Stomach (tissue), 8 donors: ENCODE measurements at regions not wholly inside any gene's neighbourhood (a gene's known extent, or its start where the extent isn't known, plus 50 kb on each side); places are given as distances from the start of the nearest gene placed in this dataset.

ENCODE experiments used
- DNase-seq, 2 donors: peaks; one replicate each; pipeline versions ENCODE4 v3.0.0 to v3.0.0-alpha.2; 2013 to 2019
- H3K27ac ChIP-seq, 5 donors: fragments of 200-600 bp in 4 of 5; sonication (generic) in 4 of 5; one replicate each; pipeline ENCODE4 v1.5.1; 2013 to 2019; ENCODE audit warnings: mild to moderate bottlenecking in 1 of 5, moderate library complexity in 1 of 5
- H3K27me3 ChIP-seq, 3 donors: fragments of 200-600 bp; sonication (generic); one replicate each; pipeline ENCODE4 v1.5.1; 2017 to 2019; ENCODE audit warnings: mixed run types in 1 of 3
- H3K36me3 ChIP-seq, 4 donors: fragments of 200-600 bp; sonication (generic); 1 replicate in 3 of 4; 2 replicates in 1 of 4; pipeline ENCODE4 v1.5.1; 2016 to 2019
- H3K4me1 ChIP-seq, 4 donors: fragments of 200-600 bp; sonication (generic); one replicate each; pipeline ENCODE4 v1.5.1; 2016 to 2019
- H3K4me3 ChIP-seq, 4 donors: fragments of 200-600 bp; sonication (generic) in 3 of 4; one replicate each; pipeline ENCODE4 v1.5.1; 2016 to 2019; ENCODE audit warnings: mild to moderate bottlenecking in 1 of 4
- H3K9me3 ChIP-seq, 4 donors: fragments of 200-600 bp; sonication (generic); one replicate each; pipeline ENCODE4 v1.5.1; 2016 to 2019
- EP300 ChIP-seq: sonication (generic); formaldehyde crosslinking; IDR thresholded peaks from one replicate; pipeline ENCODE4 v1.6.1; 2017; ENCODE audit warnings: antibody characterized with exemption
- POLR2A ChIP-seq, 4 donors: fragments of 450-650 bp; IDR thresholded peaks; one replicate each; pipeline ENCODE4 v1.6.1; 2016; ENCODE audit warnings: antibody characterized with exemption in 4 of 4, control low read depth in 2 of 4, mild to moderate bottlenecking in 1 of 4, moderate library complexity in 1 of 4
- POLR2AphosphoS5 ChIP-seq, 3 donors: sonication (generic); formaldehyde crosslinking; IDR thresholded peaks; one replicate each; pipeline ENCODE4 v1.6.1; 2016; ENCODE audit warnings: antibody characterized with exemption in 3 of 3
- WGBS, 5 donors: extraction: QIAGEN DNeasy Blood & Tissue Kit in 3 of 5; methylation state at CpG; one replicate each; pipeline versions ENCODE4 v1.1.5 to v1.1.7; 2013 to 2018; 5-methylcytosine and 5-hydroxymethylcytosine counted together
- intact Hi-C: fragments of 100-400 bp; cut with DNase I; formaldehyde crosslinking; loops from one replicate; pipeline ENCODE4 v1.15.1; 2023; ENCODE audit warnings: low total_unique reads
- TF ChIP-seq, protein P1 (sequence below), 7 experiments: fragments of 450-650 bp in 4 of 7; fragments of 200-600 bp in 3 of 7; sonication (generic) in 3 of 7; IDR thresholded peaks; one replicate each; pipeline ENCODE4 v1.5.1; 2016 to 2019; ENCODE audit warnings: antibody characterized with exemption in 7 of 7, control low read depth in 2 of 7, mild to moderate bottlenecking in 1 of 7
- donor health status: healthy with polysubstance abuse.
- donor health status: Bipolar disorder and iron deficiency.
- donor health status: healthy.

- 79 to 88% (median 80%) methylated on average over 3 of the region's 3 CpGs for WGBS, 5 donors
- no peaks in the 10 kb centered on the region for H3K9me3 ChIP-seq
- TF ChIP-seq POLR2A (IDR thresholded peaks at IDR 0.05), result no peak
- TF ChIP-seq, protein P1, sequence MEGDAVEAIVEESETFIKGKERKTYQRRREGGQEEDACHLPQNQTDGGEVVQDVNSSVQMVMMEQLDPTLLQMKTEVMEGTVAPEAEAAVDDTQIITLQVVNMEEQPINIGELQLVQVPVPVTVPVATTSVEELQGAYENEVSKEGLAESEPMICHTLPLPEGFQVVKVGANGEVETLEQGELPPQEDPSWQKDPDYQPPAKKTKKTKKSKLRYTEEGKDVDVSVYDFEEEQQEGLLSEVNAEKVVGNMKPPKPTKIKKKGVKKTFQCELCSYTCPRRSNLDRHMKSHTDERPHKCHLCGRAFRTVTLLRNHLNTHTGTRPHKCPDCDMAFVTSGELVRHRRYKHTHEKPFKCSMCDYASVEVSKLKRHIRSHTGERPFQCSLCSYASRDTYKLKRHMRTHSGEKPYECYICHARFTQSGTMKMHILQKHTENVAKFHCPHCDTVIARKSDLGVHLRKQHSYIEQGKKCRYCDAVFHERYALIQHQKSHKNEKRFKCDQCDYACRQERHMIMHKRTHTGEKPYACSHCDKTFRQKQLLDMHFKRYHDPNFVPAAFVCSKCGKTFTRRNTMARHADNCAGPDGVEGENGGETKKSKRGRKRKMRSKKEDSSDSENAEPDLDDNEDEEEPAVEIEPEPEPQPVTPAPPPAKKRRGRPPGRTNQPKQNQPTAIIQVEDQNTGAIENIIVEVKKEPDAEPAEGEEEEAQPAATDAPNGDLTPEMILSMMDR (IDR thresholded peaks at IDR 0.05), result no peak
- TF ChIP-seq POLR2AphosphoS5 (IDR thresholded peaks at IDR 0.05), result no peak
- no peak for TF ChIP-seq EP300
- H3K27ac ChIP-seq, result no peak overlapping the region
- H3K27me3 ChIP-seq, result no peaks in the 10 kb centered on the region
- H3K4me3 ChIP-seq, result no peak overlapping the region
- H3K36me3 ChIP-seq, result no peaks in the 10 kb centered on the region
- H3K4me1 ChIP-seq, result no peaks in the 10 kb centered on the region
- intact Hi-C loops, result no loop called here
- no peak for DNase-seq
Observed at GRCh38 chr5:167303582-167303981, 987.9 kb upstream of the WWC1 start.

DNA sequence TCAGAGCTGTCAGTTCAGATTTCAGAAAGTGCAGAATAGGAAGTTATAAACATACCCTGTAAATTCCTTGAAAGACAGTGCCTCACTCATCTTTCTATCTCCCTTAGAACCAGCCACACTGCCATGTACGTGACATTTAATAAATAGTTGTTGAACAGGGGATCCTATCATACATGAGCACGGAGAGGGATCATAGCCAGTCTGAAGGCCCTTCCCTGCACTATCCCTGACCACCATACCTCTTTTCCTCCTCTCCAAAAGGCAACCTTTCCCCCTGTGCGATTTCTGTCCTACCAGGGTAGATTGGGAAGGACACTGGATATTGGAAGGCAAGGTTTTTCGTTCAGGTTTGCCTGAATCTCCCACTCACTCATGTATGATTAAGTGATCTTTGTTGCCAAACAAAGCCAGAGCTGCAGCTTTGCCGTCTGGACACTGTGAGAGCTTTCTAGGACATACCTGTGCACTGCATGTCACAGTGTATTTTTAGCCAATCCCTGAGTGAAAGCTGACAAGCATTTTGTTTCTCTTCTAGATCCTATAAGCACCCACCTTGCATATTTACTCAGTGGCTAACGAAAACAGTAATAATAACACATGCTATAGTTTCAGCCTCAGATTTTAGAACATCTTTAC, 986.5 kb upstream of the WWC1 start:
- no peaks in the 10 kb centered on the region for H3K27me3 ChIP-seq
- no peak overlapping the region for H3K27ac ChIP-seq
- H3K9me3 ChIP-seq, result no peaks in the 10 kb centered on the region
- DNase-seq, result no peak
- no peak overlapping the region for H3K4me3 ChIP-seq
- no peaks in the 10 kb centered on the region for H3K4me1 ChIP-seq
- intact Hi-C loops, result no loop called here
- TF ChIP-seq, protein P1 (IDR thresholded peaks at IDR 0.05), result no peak
- TF ChIP-seq POLR2A (IDR thresholded peaks at IDR 0.05), result no peak
- H3K36me3 ChIP-seq, result no peaks in the 10 kb centered on the region
- WGBS, 5 donors, result 45 to 59% (median 58%) methylated on average over 6 of the region's 6 CpGs

- no peak overlapping the region for H3K27ac ChIP-seq
- H3K36me3 ChIP-seq, result no peaks in the 10 kb centered on the region
- no peaks in the 10 kb centered on the region for H3K9me3 ChIP-seq
- H3K4me3 ChIP-seq, result no peak overlapping the region
- H3K4me1 ChIP-seq, result no peaks in the 10 kb centered on the region
- intact Hi-C loops, result no loop called here
- H3K27me3 ChIP-seq, result no peaks in the 10 kb centered on the region
- 65 to 76% (median 67%) methylated on average over 9 of the region's 9 CpGs for WGBS, 5 donors
- no peak for DNase-seq
- TF ChIP-seq POLR2AphosphoS5 (IDR thresholded peaks at IDR 0.05) (no peak), EP300 (no peak), POLR2A (IDR thresholded peaks at IDR 0.05) (no peak)
- TF ChIP-seq, protein P1 (IDR thresholded peaks at IDR 0.05), result no peak
Observed at GRCh38 chr5:167305591-167306213, 985.7 kb upstream of the WWC1 start.

DNA sequence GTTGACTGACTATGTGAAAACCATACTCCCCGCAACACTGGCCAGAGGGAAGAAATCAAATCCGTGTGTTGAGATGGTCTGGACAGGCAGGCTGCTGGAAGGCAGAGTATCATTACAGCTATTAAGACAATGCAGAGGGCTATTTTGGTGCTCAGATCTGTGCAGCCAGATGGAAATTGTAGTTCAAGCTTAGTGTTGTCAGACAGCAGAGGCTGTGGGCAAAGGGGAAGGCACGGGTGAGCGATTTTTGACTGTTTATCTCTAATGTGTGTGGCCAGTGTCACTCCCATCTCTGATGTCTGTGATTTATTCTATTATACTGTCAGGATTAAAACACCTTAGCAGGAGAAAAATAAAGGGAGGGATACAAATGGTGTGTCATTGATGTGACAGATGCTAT, 984.4 kb upstream of the WWC1 start:
- TF ChIP-seq, protein P1 (IDR thresholded peaks at IDR 0.05), result no peak
- no peak for TF ChIP-seq EP300
- no peak for TF ChIP-seq POLR2A (IDR thresholded peaks at IDR 0.05)
- TF ChIP-seq POLR2AphosphoS5 (IDR thresholded peaks at IDR 0.05), result no peak
- no peaks in the 10 kb centered on the region for H3K36me3 ChIP-seq
- H3K27me3 ChIP-seq, result no peaks in the 10 kb centered on the region
- intact Hi-C loops, result no loop called here
- no peaks in the 10 kb centered on the region for H3K9me3 ChIP-seq
- no peaks in the 10 kb centered on the region for H3K4me1 ChIP-seq
- no peak for DNase-seq
- H3K27ac ChIP-seq, result no peak overlapping the region
- 69 to 85% (median 79%) methylated on average over 4 of the region's 4 CpGs for WGBS, 5 donors
- H3K4me3 ChIP-seq, result no peak overlapping the region
